Fibroblast of pulmonary artery (primary cell): ENCODE measurements at regions not wholly inside any gene's neighbourhood (a gene's known extent, or its start where the extent isn't known, plus 50 kb on each side); places are given as distances from the start of the nearest gene placed in this dataset.
A peak's percentile ranks its signal among the peaks of the same experiment; 100 is the strongest.

Experiments used
- DNase-seq: peaks from one replicate; pipeline ENCODE4 v3.0.0-alpha.2; 2010; ENCODE audit warnings: low read depth
- H3K4me3 ChIP-seq: replicated peaks from 2 replicates; pipeline ENCODE4 v1.5.1; 2011; ENCODE audit warnings: low read depth, mild to moderate bottlenecking, control low read depth, low read length, moderate library complexity
- TF ChIP-seq, protein P1 (sequence below): IDR thresholded peaks from 2 replicates; pipeline ENCODE4 v1.5.1; 2011; ENCODE audit warnings: mild to moderate bottlenecking, control low read depth, low read length, inconsistent platforms; ENCODE audit errors: missing control alignments

DNA sequence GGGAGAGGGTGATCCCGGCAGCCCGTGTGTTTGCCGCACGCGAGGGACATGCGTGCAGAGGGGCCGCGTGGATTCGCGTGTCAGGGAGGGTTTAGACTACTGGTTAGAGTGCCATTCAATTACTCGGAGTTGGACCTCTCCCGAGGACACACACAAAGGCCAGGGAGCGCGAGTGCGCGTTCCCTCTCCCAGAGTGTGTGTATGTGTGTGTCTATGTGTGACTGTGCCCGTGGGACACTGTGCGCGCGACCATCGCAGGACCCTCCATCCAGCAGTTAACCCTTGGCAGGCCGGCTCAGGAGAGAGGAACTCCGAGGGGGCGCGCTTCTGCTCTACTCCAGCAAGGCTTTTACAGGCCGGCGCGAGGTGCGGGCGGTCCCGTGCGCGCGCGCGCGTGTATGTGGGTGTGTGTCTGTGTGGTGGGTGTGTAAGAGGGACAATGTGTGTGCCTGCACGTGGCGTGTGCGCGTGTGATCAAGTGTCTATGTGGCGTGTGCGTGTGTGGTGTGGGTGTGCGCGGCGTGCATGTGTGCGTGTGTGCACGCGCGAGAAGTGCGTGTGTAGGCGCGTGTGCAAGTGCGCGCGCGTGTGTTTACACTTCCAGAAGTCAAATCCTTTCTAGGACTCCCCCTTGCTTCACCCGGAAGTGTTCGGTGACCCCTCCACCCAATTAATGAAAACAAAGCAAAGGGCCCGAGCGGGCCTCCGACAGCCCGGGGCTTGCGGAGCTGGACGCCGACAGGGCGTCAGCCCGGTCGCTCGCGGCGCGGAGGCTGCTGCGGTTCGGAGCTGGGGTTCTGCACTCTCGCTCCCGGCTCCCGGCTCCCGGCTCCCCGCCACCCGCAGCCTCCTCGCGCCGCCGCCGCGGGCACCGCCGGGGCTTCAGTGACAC lies 75.3 kb upstream of the TBCA start:
- DNase-seq, result peak; percentile 22
- TF ChIP-seq, protein P1, sequence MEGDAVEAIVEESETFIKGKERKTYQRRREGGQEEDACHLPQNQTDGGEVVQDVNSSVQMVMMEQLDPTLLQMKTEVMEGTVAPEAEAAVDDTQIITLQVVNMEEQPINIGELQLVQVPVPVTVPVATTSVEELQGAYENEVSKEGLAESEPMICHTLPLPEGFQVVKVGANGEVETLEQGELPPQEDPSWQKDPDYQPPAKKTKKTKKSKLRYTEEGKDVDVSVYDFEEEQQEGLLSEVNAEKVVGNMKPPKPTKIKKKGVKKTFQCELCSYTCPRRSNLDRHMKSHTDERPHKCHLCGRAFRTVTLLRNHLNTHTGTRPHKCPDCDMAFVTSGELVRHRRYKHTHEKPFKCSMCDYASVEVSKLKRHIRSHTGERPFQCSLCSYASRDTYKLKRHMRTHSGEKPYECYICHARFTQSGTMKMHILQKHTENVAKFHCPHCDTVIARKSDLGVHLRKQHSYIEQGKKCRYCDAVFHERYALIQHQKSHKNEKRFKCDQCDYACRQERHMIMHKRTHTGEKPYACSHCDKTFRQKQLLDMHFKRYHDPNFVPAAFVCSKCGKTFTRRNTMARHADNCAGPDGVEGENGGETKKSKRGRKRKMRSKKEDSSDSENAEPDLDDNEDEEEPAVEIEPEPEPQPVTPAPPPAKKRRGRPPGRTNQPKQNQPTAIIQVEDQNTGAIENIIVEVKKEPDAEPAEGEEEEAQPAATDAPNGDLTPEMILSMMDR, result no peak

DNA sequence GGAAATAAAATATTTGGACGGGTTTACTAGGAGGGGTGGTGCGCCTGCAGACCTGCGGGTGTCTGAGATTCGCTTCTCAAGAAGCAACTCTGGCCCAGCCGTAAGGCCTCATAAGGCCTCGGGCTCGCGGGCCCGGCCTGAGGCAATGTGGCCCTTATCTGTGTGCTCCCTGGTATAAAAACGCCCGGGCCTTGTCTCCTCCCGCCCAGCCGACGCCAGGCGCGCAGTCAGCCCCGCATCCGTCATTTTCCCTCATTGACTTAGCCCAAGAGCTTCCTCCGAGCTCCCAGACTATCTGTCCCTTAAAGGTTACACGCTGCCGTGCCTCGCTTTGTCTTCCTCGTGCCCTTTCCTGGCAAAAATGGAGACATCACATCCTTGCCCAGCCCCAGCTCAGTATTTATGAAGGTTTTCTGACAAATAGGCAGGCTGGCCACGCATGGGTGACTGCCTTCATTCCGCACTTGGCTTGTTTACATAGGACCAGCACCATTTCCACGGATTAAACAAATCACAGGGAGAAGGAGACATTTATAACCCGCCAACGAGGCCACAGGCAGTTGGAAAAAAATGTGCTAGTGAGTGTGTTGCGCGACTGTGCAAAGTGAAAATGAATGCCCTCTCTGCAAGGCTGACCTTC lies 74.5 kb upstream of the TBCA start:
- H3K4me3 ChIP-seq, result no peak overlapping the region
- TF ChIP-seq, protein P1, result no peak
- no peak for DNase-seq

More for the DNA sequence above, 75.3 kb upstream of the TBCA start:
- peak overlapping the region; percentile 58 for H3K4me3 ChIP-seq

DNA sequence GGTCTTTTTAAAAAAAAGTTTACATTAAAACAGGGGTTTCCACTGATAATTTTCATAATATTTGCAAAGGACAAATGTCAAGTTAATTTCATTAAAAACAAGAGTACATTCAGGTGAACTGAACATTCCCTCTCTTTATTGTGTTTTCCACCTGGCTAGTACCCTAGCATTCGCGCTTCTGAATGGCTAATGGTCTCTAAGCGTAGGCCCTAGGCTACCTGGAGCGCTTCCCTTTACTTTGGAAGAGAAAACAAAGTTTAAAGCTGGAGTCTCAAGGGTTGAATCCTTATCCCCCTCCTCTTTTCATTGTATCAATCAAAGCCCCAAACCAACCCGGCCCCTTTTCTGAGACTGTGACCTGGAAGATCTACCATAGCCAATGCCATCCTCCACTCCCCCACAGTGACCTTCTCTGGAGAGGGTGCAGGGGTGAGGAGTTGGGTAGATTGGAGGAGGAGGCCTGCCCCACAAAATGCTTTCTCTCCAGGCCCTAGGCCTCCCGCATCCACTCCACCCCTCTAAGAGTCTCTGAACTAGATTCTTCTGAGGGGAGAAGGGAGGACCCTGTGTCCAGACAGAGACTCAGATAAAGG lies 73.3 kb upstream of the TBCA start:
- no peak overlapping the region for H3K4me3 ChIP-seq
- no peak for DNase-seq
- TF ChIP-seq, protein P1, result no peak

DNA sequence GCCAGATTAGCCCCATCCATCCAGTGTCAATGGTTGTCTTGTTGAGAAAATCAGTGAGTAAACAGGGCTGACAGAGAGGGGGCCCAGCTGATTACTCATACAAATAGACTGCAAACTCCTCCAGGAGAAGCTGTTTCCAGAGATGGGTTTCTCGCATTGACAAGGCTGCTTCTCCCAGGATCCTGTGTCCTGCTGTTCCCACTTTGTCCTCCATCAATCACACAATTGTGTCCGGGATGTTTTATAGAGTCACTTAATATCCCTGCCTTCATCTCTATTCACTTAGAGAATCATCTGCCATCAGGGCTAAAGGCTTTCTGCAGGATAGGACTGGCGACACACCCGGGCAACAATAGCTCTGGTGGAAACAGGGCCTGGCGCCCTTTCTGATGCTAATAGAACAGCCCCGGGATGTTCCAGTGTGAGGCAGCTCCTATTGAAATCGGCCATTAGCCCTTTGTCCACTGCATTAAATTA lies 71.7 kb upstream of the TBCA start:
- no peak for DNase-seq
- H3K4me3 ChIP-seq, result no peak overlapping the region
- TF ChIP-seq, protein P1, result no peak

DNA sequence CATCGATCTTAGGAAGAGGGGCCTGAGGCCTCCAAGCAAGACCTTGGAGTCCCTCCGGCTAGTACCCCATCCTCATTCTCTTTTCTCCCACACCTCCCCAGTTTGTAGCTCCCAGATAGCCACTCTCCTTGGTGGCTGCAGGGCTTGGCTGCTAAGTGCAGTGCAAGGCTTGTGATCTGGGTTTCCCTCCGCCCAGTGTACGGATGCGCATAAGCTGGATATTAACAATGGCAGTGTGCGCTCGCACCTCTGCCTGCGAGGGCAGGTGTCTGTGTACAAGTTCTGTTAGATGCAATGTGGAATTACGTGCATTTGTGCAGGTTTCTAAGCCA lies 71.0 kb upstream of the TBCA start:
- TF ChIP-seq, protein P1, result no peak
- DNase-seq, result no peak
- H3K4me3 ChIP-seq, result no peak overlapping the region

DNA sequence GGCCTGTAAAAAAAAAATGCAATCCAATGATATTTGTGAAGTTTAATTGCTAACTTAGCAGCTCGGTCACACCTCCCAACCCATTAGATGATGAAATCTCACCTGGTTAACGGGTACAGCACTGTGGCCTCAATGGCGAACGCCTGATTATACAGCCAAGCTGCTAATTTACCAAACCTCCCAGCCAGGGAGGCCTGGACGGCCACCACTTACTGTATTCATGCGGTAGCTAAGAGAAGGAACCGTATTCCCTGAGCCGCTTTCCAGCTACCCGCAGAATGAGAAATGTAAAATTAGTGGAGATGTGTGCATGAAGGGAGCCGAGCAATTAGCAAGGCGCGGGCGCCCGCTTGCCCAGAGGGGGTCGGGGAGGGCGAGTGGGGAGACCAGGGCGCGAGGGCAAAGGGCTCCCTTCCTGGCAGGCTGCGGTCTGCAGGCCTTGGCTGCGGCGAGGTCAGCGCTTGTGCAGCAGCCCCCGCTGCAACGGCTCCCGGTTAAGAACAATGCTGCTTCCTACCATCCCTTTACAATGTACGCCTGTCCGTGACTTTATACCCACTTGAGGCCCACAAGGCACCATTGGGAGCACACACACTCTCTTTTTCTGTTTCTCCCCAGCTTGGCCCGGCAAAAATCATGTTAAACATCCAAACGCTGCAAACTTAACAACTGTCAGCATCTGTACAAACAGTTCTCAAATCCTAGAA lies 70.4 kb upstream of the TBCA start:
- TF ChIP-seq, protein P1, result no peak
- DNase-seq, result no peak
- H3K4me3 ChIP-seq, result no peak overlapping the region
